HCT116 (cell line): ENCODE measurements at regions not wholly inside any gene's neighbourhood (a gene's known extent, or its start where the extent isn't known, plus 50 kb on each side); places are given as distances from the start of the nearest gene placed in this dataset.

Experiments used
- ATAC-seq: fragments of 200-7000 bp; cut with Tn5 transposase; 2 replicates; pipeline ENCODE4 v1.9.1; 2020; ENCODE audit warnings: mild to moderate bottlenecking, moderate library complexity
- BruUV-seq: library from RNA; stranded (reverse); fragments of 400-500 nt; replicated peaks from 2 replicates; lab custom pipeline; 2021; lab: Mats Ljungman, UMichigan
- CTCF ChIA-PET: fragments of 300-600 bp; sonication (Branson Sonifier 250); formaldehyde crosslinking; loops from one replicate; lab custom pipeline; 2021; ENCODE audit warnings: antibody characterized with exemption; lab: Charles Lee
- POLR2A ChIA-PET: fragments of 300-600, 350-600 bp; sonication (Branson Sonifier 250); formaldehyde crosslinking; loops from one replicate; lab custom pipeline; 2021; ENCODE audit warnings: antibody characterized with exemption; lab: Charles Lee
- RAD21 ChIA-PET, 2 experiments: fragments of 300-600 bp; sonication (Branson Sonifier 250); formaldehyde crosslinking; loops; one replicate each; lab custom pipeline; 2023; ENCODE audit warnings: low total read pairs in 2 of 2; ENCODE audit not compliant: uncharacterized antibody in 2 of 2, unreplicated experiment in 2 of 2, low non-redundant PET in 1 of 2; lab: Charles Lee
- DNase-seq: peaks from one replicate; pipeline ENCODE4 v3.0.0-alpha.2; 2010; ENCODE audit warnings: low read depth, low spot score
- H2AFZ ChIP-seq: fragments of 200-600 bp; shearing (Covaris generic), sonication (generic); 2 replicates; pipeline ENCODE4 v1.6.1; 2017; ENCODE audit warnings: low read depth, mixed run types, mixed read lengths, antibody characterized with exemption, low read length; ENCODE audit not compliant: poor library complexity, severe bottlenecking
- H3K27ac ChIP-seq: 2 replicates; pipeline ENCODE4 v1.5.1; 2012; ENCODE audit warnings: low read depth, low read length
- H3K27me3 ChIP-seq: fragments of 200-600 bp; sonication (generic); 2 replicates; pipeline ENCODE4 v1.6.1; 2016; ENCODE audit warnings: mixed run types, low read length, mixed read lengths; ENCODE audit not compliant: insufficient read depth
- H3K36me3 ChIP-seq, 2 experiments: fragments of 200-500 bp in 1 of 2; fragments of 200-600 bp in 1 of 2; sonication (Bioruptor generic) in 1 of 2; sonication (generic) in 1 of 2; 2 replicates each; pipeline versions ENCODE4 v1.5.1 to v1.6.1; 2014 to 2016; ENCODE audit warnings: low read length in 2 of 2, inconsistent platforms in 1 of 2, mixed read lengths in 1 of 2, mixed run types in 1 of 2; ENCODE audit not compliant: insufficient read depth in 2 of 2, control insufficient read depth in 1 of 2
- H3K4me1 ChIP-seq, 2 experiments: fragments of 200-600 bp in 1 of 2; sonication (generic) in 1 of 2; 2 replicates each; pipeline versions ENCODE4 v1.5.1 to v1.6.1; 2012 to 2017; ENCODE audit warnings: low read length in 2 of 2, inconsistent platforms in 1 of 2, mild to moderate bottlenecking in 1 of 2, mixed read lengths in 1 of 2, mixed run types in 1 of 2, moderate library complexity in 1 of 2; ENCODE audit not compliant: insufficient read depth in 2 of 2, control insufficient read depth in 1 of 2
- H3K4me2 ChIP-seq: fragments of 200-600 bp; sonication (generic); 2 replicates; pipeline ENCODE4 v1.6.1; 2017; ENCODE audit warnings: mixed run types, low read length, mixed read lengths
- H3K4me3 ChIP-seq, 2 experiments: fragments of 200-600 bp in 1 of 2; sonication (generic) in 1 of 2; replicated peaks in 1 of 2; 2 replicates each; pipeline ENCODE4 v1.5.1; 2011 to 2016; ENCODE audit warnings: low read length in 2 of 2, control low read depth in 1 of 2, low read depth in 1 of 2, mild to moderate bottlenecking in 1 of 2, mixed read lengths in 1 of 2, mixed run types in 1 of 2
- H3K79me2 ChIP-seq: fragments of 200-600 bp; sonication (generic); 2 replicates; pipeline ENCODE4 v1.6.1; 2017; ENCODE audit warnings: mild to moderate bottlenecking, mixed run types, low read length, moderate library complexity, mixed read lengths; ENCODE audit not compliant: insufficient read depth
- H3K9ac ChIP-seq: fragments of 200-600 bp; sonication (generic); 2 replicates; pipeline ENCODE4 v1.6.1; 2016; ENCODE audit warnings: low read length, mixed read lengths
- H3K9me2 ChIP-seq: fragments of 200-600 bp; sonication (generic), shearing (Covaris generic); 2 replicates; pipeline ENCODE4 v1.6.1; 2017; ENCODE audit warnings: mixed run types, mild to moderate bottlenecking, moderate library complexity; ENCODE audit not compliant: insufficient read depth
- H3K9me3 ChIP-seq, 2 experiments: fragments of 200-500 bp in 1 of 2; fragments of 200-600 bp in 1 of 2; sonication (Bioruptor generic) in 1 of 2; sonication (generic) in 1 of 2; 2 replicates each; pipeline ENCODE4 v1.6.1; 2014 to 2017; ENCODE audit warnings: low read length in 2 of 2, mixed read lengths in 2 of 2, inconsistent platforms in 1 of 2, low read depth in 1 of 2, mild to moderate bottlenecking in 1 of 2, mixed run types in 1 of 2, moderate library complexity in 1 of 2; ENCODE audit not compliant: control insufficient read depth in 1 of 2, insufficient read depth in 1 of 2
- H4K20me1 ChIP-seq: fragments of 200-600 bp; sonication (generic), shearing (Covaris generic); 2 replicates; pipeline ENCODE4 v1.6.1; 2017; ENCODE audit warnings: mixed run types, mild to moderate bottlenecking, moderate library complexity; ENCODE audit not compliant: insufficient read depth
- CBX3 ChIP-seq: IDR thresholded peaks from 2 replicates; pipeline ENCODE4 v1.6.1; 2012; ENCODE audit warnings: low read depth
- CEBPB ChIP-seq: IDR thresholded peaks from 2 replicates; pipeline ENCODE4 v1.6.1; 2012; ENCODE audit warnings: low read depth
- EGR1 ChIP-seq: IDR thresholded peaks from 2 replicates; pipeline ENCODE4 v1.6.1; 2012; ENCODE audit warnings: low read depth
- EZH2 ChIP-seq: fragments of 200-600 bp; sonication (generic); IDR thresholded peaks from 2 replicates; pipeline ENCODE4 v1.6.1; 2017; ENCODE audit warnings: antibody characterized with exemption, mixed run types
- EZH2phosphoT487 ChIP-seq: fragments of 200-600 bp; IDR thresholded peaks from 2 replicates; pipeline ENCODE4 v1.6.1; 2018; ENCODE audit warnings: antibody characterized with exemption, borderline replicate concordance
- FOSL1 ChIP-seq: IDR thresholded peaks from 2 replicates; pipeline ENCODE4 v1.6.1; 2012; ENCODE audit warnings: low read depth
- JUND ChIP-seq: IDR thresholded peaks from 2 replicates; pipeline ENCODE4 v1.6.1; 2012
- MAX ChIP-seq: IDR thresholded peaks from 2 replicates; pipeline ENCODE4 v1.6.1; 2012
- POLR2A ChIP-seq: IDR thresholded peaks from 2 replicates; pipeline ENCODE4 v1.7.0; 2011; ENCODE audit warnings: borderline replicate concordance; ENCODE audit not compliant: insufficient read depth, insufficient read length; ENCODE audit errors: extremely low read depth
- POLR2AphosphoS5 ChIP-seq: IDR thresholded peaks from 2 replicates; pipeline ENCODE4 v1.6.1; 2011; ENCODE audit warnings: mild to moderate bottlenecking, low read depth, low read length, moderate library complexity
- RAD21 ChIP-seq: IDR thresholded peaks from 2 replicates; pipeline ENCODE4 v1.6.1; 2012; ENCODE audit warnings: low read depth, mild to moderate bottlenecking
- REST ChIP-seq: IDR thresholded peaks from 2 replicates; pipeline ENCODE4 v1.6.1; 2012; ENCODE audit warnings: low read depth
- SIN3A ChIP-seq: IDR thresholded peaks from 2 replicates; pipeline ENCODE4 v1.6.1; 2012; ENCODE audit warnings: low read depth
- SP1 ChIP-seq: IDR thresholded peaks from 2 replicates; pipeline ENCODE4 v1.6.1; 2012; ENCODE audit warnings: low read depth
- TCF7L2 ChIP-seq: IDR thresholded peaks from 2 replicates; pipeline ENCODE4 v1.7.0; 2011; ENCODE audit warnings: borderline replicate concordance, inconsistent platforms; ENCODE audit not compliant: insufficient read depth, insufficient read length; ENCODE audit errors: extremely low read depth
- YY1 ChIP-seq: IDR thresholded peaks from 2 replicates; pipeline ENCODE4 v1.6.1; 2011; ENCODE audit warnings: low read length, low read depth, moderate library complexity, mild to moderate bottlenecking; ENCODE audit not compliant: insufficient replicate concordance; ENCODE audit errors: extremely low read depth
- ZBTB33 ChIP-seq: IDR thresholded peaks from 2 replicates; pipeline ENCODE4 v1.6.1; 2011; ENCODE audit warnings: mild to moderate bottlenecking, low read length, moderate library complexity; ENCODE audit not compliant: insufficient replicate concordance; ENCODE audit errors: extremely low read depth
- ZFX ChIP-seq: fragments of 450-650 bp; IDR thresholded peaks from 2 replicates; pipeline ENCODE4 v1.6.1; 2017
- ZNF274 ChIP-seq: fragments of 200-500 bp; sonication (Bioruptor generic); IDR thresholded peaks from 2 replicates; pipeline ENCODE4 v1.6.1; 2014; ENCODE audit warnings: mild to moderate bottlenecking, low read depth, low read length, inconsistent platforms
- intact Hi-C: fragments of 100-400 bp; cut with micrococcal nuclease; formaldehyde crosslinking; loops from 2 replicates; pipeline ENCODE4 v1.10.0; 2022

- no peak overlapping the region for H3K4me2 ChIP-seq
- no peak for ATAC-seq
- no peaks in the 10 kb centered on the region for H3K9me3 ChIP-seq
- H3K9ac ChIP-seq: no peak overlapping the region
- TF ChIP-seq MAX (no peak), SIN3A (no peak), EZH2 (no peak), TCF7L2 (no peak), CBX3 (no peak), POLR2A (no peak), FOSL1 (no peak), RAD21 (no peak), EZH2phosphoT487 (no peak), ZFX (no peak), YY1 (no peak), EGR1 (no peak), SP1 (no peak), JUND (no peak), ZNF274 (no peak), CEBPB (no peak), REST (no peak), POLR2AphosphoS5 (no peak), ZBTB33 (no peak)
- RAD21 ChIA-PET: no interaction called here
- no peak overlapping the region for H3K27ac ChIP-seq
- BruUV-seq: no TSS peak
- no peaks in the 10 kb centered on the region for H4K20me1 ChIP-seq
- intact Hi-C loops: no loop called here
- CTCF ChIA-PET: no interaction called here
- POLR2A ChIA-PET: no interaction called here
- peaks cover 44% of the 10 kb centered on the region; the same call in 1 of the 2 replicates for H3K27me3 ChIP-seq
- H3K36me3 ChIP-seq: no peaks in the 10 kb centered on the region
- H2AFZ ChIP-seq: no peak overlapping the region
- H3K9me2 ChIP-seq: no peaks in the 10 kb centered on the region
- no peaks in the 10 kb centered on the region for H3K4me1 ChIP-seq
- H3K79me2 ChIP-seq: no peaks in the 10 kb centered on the region
- H3K4me3 ChIP-seq: no peak overlapping the region
- no peak for DNase-seq
These were observed 167.3 kb downstream of the CDH26 start for GRCh38 chr20:60125513-60125912.
